ENCODE measurements at regions not wholly inside any gene's neighbourhood (a gene's known extent, or its start where the extent isn't known, plus 50 kb on each side); places are given as distances from the start of the nearest gene placed in this dataset.

DNA sequence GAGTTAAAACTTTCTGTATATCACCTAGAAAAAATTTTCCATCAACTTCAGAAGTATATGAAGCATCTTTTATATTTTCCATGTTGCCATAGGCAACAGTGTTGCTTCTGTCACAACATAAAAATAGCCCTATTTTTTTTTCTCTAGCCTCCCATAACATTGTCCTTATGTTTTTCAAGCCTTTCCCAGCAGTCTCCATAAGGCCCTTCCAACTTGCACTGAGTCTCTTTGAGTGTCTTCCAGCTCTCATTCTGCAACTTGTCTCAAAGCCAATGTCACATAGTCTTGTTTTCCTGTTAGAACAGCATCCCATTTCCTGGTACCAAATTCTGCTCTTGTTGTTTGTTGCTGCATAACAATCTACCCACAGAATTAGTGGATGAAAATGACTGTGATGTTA is 1055.5 kb upstream of the GHITM start:
- no peaks in the 10 kb centered on the region for H3K36me3 ChIP-seq
- TF ChIP-seq, protein P1, sequence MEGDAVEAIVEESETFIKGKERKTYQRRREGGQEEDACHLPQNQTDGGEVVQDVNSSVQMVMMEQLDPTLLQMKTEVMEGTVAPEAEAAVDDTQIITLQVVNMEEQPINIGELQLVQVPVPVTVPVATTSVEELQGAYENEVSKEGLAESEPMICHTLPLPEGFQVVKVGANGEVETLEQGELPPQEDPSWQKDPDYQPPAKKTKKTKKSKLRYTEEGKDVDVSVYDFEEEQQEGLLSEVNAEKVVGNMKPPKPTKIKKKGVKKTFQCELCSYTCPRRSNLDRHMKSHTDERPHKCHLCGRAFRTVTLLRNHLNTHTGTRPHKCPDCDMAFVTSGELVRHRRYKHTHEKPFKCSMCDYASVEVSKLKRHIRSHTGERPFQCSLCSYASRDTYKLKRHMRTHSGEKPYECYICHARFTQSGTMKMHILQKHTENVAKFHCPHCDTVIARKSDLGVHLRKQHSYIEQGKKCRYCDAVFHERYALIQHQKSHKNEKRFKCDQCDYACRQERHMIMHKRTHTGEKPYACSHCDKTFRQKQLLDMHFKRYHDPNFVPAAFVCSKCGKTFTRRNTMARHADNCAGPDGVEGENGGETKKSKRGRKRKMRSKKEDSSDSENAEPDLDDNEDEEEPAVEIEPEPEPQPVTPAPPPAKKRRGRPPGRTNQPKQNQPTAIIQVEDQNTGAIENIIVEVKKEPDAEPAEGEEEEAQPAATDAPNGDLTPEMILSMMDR (IDR thresholded peaks at IDR 0.05): no peak
- H3K9me3 ChIP-seq: no peaks in the 10 kb centered on the region
- H3K4me3 ChIP-seq: no peak overlapping the region
- no peaks in the 10 kb centered on the region for H3K4me1 ChIP-seq
- H3K27ac ChIP-seq: no peak overlapping the region
- DNase-seq (ENCODE audit: low spot score): no peak
- no peaks in the 10 kb centered on the region for H3K27me3 ChIP-seq

- no peaks in the 10 kb centered on the region for H3K9me3 ChIP-seq
- no peaks in the 10 kb centered on the region for H3K27me3 ChIP-seq
- H3K27ac ChIP-seq: no peak overlapping the region
- DNase-seq (ENCODE audit: low spot score): no peak
- no peak overlapping the region for H3K4me3 ChIP-seq
- no peaks in the 10 kb centered on the region for H3K36me3 ChIP-seq
- TF ChIP-seq, protein P1 (IDR thresholded peaks at IDR 0.05): no peak
- no peaks in the 10 kb centered on the region for H3K4me1 ChIP-seq
These were observed 1050.0 kb upstream of the GHITM start for GRCh38 chr10:83089335-83089734.

- TF ChIP-seq, protein P1 (IDR thresholded peaks at IDR 0.05): no peak
- Histone ChIP-seq H3K4me3 (no peak overlapping the region), H3K36me3 (no peaks in the 10 kb centered on the region), H3K9me3 (peaks cover 0 to 4% of the 10 kb centered on the region in 2 donors), H3K27ac (no peak overlapping the region), H3K4me1 (no peaks in the 10 kb centered on the region), H3K27me3 (no peaks in the 10 kb centered on the region)
- no peak for DNase-seq (ENCODE audit: low spot score)
These were observed 1034.7 kb upstream of the GHITM start for GRCh38 chr10:83104616-83105015.

GRCh38 chr10:83108565-83109333 is 1030.6 kb upstream of the GHITM start:
- no peak overlapping the region for H3K4me3 ChIP-seq
- no peaks in the 10 kb centered on the region for H3K4me1 ChIP-seq
- H3K36me3 ChIP-seq: no peaks in the 10 kb centered on the region
- TF ChIP-seq, protein P1 (IDR thresholded peaks at IDR 0.05): no peak
- H3K9me3 ChIP-seq: peaks cover 0 to 43% of the 10 kb centered on the region in 2 donors
- no peak overlapping the region for H3K27ac ChIP-seq
- no peaks in the 10 kb centered on the region for H3K27me3 ChIP-seq
- no peak for DNase-seq (ENCODE audit: low spot score)

GRCh38 chr10:83119346-83119745 is 1020.0 kb upstream of the GHITM start:
- no peaks in the 10 kb centered on the region for H3K9me3 ChIP-seq
- no peak overlapping the region for H3K27ac ChIP-seq
- no peaks in the 10 kb centered on the region for H3K27me3 ChIP-seq
- DNase-seq (ENCODE audit: low spot score): no peak
- no peaks in the 10 kb centered on the region for H3K4me1 ChIP-seq
- H3K4me3 ChIP-seq: no peak overlapping the region
- TF ChIP-seq, protein P1 (IDR thresholded peaks at IDR 0.05): no peak
- H3K36me3 ChIP-seq: no peaks in the 10 kb centered on the region

DNA sequence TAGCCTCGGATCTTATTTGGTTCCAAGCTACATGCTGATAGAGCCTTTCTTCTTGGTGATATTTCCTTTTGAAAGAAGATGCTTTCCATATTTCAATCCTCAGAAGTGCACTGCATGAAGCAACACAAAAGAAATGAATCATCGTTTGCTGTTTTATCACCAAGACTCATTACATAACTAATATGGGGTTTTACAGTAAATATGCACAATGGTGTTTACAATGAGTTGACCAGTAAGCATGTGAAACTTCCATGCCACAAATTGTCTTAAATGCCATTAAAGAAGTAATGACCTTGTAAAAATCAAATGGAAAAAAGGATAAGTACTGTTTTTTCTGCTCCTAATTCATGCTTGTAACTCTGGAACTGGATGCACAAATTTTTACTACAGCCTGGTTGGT is 1017.0 kb upstream of the GHITM start:
- no peaks in the 10 kb centered on the region for H3K36me3 ChIP-seq
- H3K27ac ChIP-seq: no peak overlapping the region
- TF ChIP-seq, protein P1 (IDR thresholded peaks at IDR 0.05): no peak
- H3K4me3 ChIP-seq: no peak overlapping the region
- DNase-seq (ENCODE audit: low spot score): no peak
- no peaks in the 10 kb centered on the region for H3K9me3 ChIP-seq
- no peaks in the 10 kb centered on the region for H3K27me3 ChIP-seq
- no peaks in the 10 kb centered on the region for H3K4me1 ChIP-seq
